Stimulated activated naive CD4-positive, alpha-beta T cell (primary cell): ENCODE measurements at regions not wholly inside any gene's neighbourhood (a gene's known extent, or its start where the extent isn't known, plus 50 kb on each side); places are given as distances from the start of the nearest gene placed in this dataset.

Experiments
- DNase-seq, 6 experiments: peaks; one replicate each; lab custom pipeline; 2025; lab: John Stamatoyannopoulos, UW

- no peak for DNase-seq
Observed at GRCh38 chr18:59752666-59753065, 55.4 kb upstream of the CCBE1 start.

- DNase-seq = no peak
Observed at GRCh38 chr18:59751186-59751585, 54.0 kb upstream of the CCBE1 start.

GRCh38 chr18:59748628-59749360 lies 51.6 kb upstream of the CCBE1 start:
- DNase-seq = no peak
